K562 (cell line): ENCODE measurements at regions not wholly inside any gene's neighbourhood (a gene's known extent, or its start where the extent isn't known, plus 50 kb on each side); places are given as distances from the start of the nearest gene placed in this dataset.

Experiments
- ATAC-seq: fragments of 200-7000 bp; cut with Tn5 transposase; 3 replicates; pipeline ENCODE4 v1.9.1; 2020; ENCODE audit warnings: moderate library complexity
- BruUV-seq: library from RNA; stranded (reverse); fragments of 400-500 nt; replicated peaks from 2 replicates; lab custom pipeline; 2021; lab: Mats Ljungman, UMichigan
- CTCF ChIA-PET: fragments of 300-600 bp; formaldehyde crosslinking; extraction: SDS; loops from one replicate; lab custom pipeline; 2021; ENCODE audit warnings: low intra/inter-chr PET ratio; lab: Yijun Ruan, JAX
- POLR2A ChIA-PET: fragments of 300-600, 350-650 bp; sonication (Branson Sonifier 250); formaldehyde crosslinking; extraction: SDS; loops from one replicate; lab custom pipeline; 2021; ENCODE audit warnings: antibody characterized with exemption, inconsistent platforms; lab: Yijun Ruan, JAX
- DNase-seq, 4 experiments: peaks; one replicate each; pipeline versions ENCODE4 v3.0.0 to v3.0.0-alpha.2; 2011 to 2018; ENCODE audit warnings: low spot score in 3 of 4, mixed read lengths in 3 of 4; ENCODE audit errors: extremely low read depth in 1 of 4
- FAIRE-seq: peaks from 2 replicates; lab custom pipeline; 2011; peaks lifted over from hg19 to GRCh38; lab: Jason Lieb, UNC
- H2AFZ ChIP-seq: 2 replicates; pipeline ENCODE4 v1.6.0; 2011; ENCODE audit warnings: low read depth, low read length, control low read depth, inconsistent platforms
- H3K27ac ChIP-seq: fragments of 200-600 bp; 3 replicates; pipeline ENCODE4 v1.8.0; 2011; ENCODE audit warnings: low read depth, mild to moderate bottlenecking, control low read depth, inconsistent platforms, low read length, moderate library complexity, mixed read lengths; ENCODE audit errors: extremely low read depth
- H3K27me3 ChIP-seq, 2 experiments: fragments of 300-600 bp in 1 of 2; 2 replicates in 1 of 2; 3 replicates in 1 of 2; pipeline versions ENCODE4 v1.6.0 to v1.8.0; 2011; ENCODE audit warnings: inconsistent platforms in 2 of 2, low read length in 2 of 2, mild to moderate bottlenecking in 1 of 2, mixed read lengths in 1 of 2, moderate library complexity in 1 of 2; ENCODE audit not compliant: control insufficient read depth in 2 of 2, insufficient read depth in 2 of 2
- H3K36me3 ChIP-seq: fragments of 300-600 bp; 3 replicates; pipeline ENCODE4 v1.8.0; 2011; ENCODE audit warnings: mild to moderate bottlenecking, low read length, inconsistent platforms; ENCODE audit not compliant: control insufficient read depth, insufficient read depth
- H3K4me1 ChIP-seq, 2 experiments: fragments of 200-600 bp in 1 of 2; replicated peaks in 1 of 2; 2 replicates in 1 of 2; 3 replicates in 1 of 2; pipeline versions ENCODE4 v1.5.1 to v1.8.0; 2011; ENCODE audit warnings: inconsistent platforms in 2 of 2, low read length in 2 of 2, mild to moderate bottlenecking in 1 of 2, mixed read lengths in 1 of 2, moderate library complexity in 1 of 2; ENCODE audit not compliant: control insufficient read depth in 2 of 2, insufficient read depth in 2 of 2
- H3K4me2 ChIP-seq: 2 replicates; pipeline ENCODE4 v1.6.1; 2011; ENCODE audit warnings: low read length, control low read depth, inconsistent platforms, mixed read lengths; ENCODE audit not compliant: insufficient read depth
- H3K4me3 ChIP-seq: fragments of 200-600 bp; sonication (generic), shearing (Covaris generic); 2 replicates; pipeline ENCODE4 v1.5.1; 2016; ENCODE audit warnings: control low read depth, inconsistent platforms
- H3K79me2 ChIP-seq: fragments of 200-600 bp; 3 replicates; pipeline ENCODE4 v1.8.0; 2011; ENCODE audit warnings: low read length, inconsistent platforms; ENCODE audit not compliant: control insufficient read depth, insufficient read depth
- H3K9ac ChIP-seq, 2 experiments: 2 replicates each; pipeline versions ENCODE4 v1.6.0 to v1.6.1; 2011; ENCODE audit warnings: low read depth in 2 of 2, low read length in 2 of 2, control low read depth in 1 of 2, inconsistent platforms in 1 of 2, mild to moderate bottlenecking in 1 of 2, mixed read lengths in 1 of 2; ENCODE audit not compliant: insufficient read depth in 1 of 2
- H3K9me1 ChIP-seq: one replicate; pipeline ENCODE4 v1.6.0; 2011; ENCODE audit warnings: inconsistent platforms, mild to moderate bottlenecking, low read length, moderate library complexity; ENCODE audit not compliant: control insufficient read depth, insufficient read depth
- H3K9me3 ChIP-seq: replicated peaks from 2 replicates; pipeline ENCODE4 v1.5.1; 2011; ENCODE audit warnings: low read depth, low read length, inconsistent platforms; ENCODE audit not compliant: control insufficient read depth, insufficient read depth
- H4K20me1 ChIP-seq: replicated peaks from 2 replicates; pipeline ENCODE4 v1.6.1; 2011; ENCODE audit warnings: low read length, inconsistent platforms, mixed read lengths; ENCODE audit not compliant: control insufficient read depth, insufficient read depth
- ARID1B ChIP-seq: fragments of 450-650 bp; IDR thresholded peaks from 2 replicates; pipeline ENCODE4 v1.6.1; 2016; ENCODE audit warnings: antibody characterized with exemption, mild to moderate bottlenecking, inconsistent platforms
- BCOR ChIP-seq: fragments of 450-650 bp; IDR thresholded peaks from 2 replicates; pipeline ENCODE4 v1.6.1; 2016
- CEBPB ChIP-seq: fragments of 450-650 bp; IDR thresholded peaks from 2 replicates; pipeline ENCODE4 v1.6.1; 2016; ENCODE audit warnings: missing genetic modification characterization, missing compliant biosample characterization
- CEBPZ ChIP-seq: fragments of 150-350 bp; IDR thresholded peaks from 2 replicates; pipeline ENCODE4 v1.6.1; 2014; ENCODE audit warnings: low read depth, mild to moderate bottlenecking, low read length, borderline replicate concordance
- FOXK1 ChIP-seq: sonication (generic); formaldehyde crosslinking; IDR thresholded peaks from 2 replicates; pipeline ENCODE4 v1.8.0; 2022; ENCODE audit warnings: missing genetic modification reagents, mild to moderate bottlenecking, borderline replicate concordance
- OTX1 ChIP-seq: fragments of 450-650 bp; formaldehyde crosslinking; IDR thresholded peaks from 2 replicates; pipeline ENCODE4 v1.4.0; 2022; ENCODE audit warnings: mild to moderate bottlenecking
- PBX2 ChIP-seq, 2 experiments: IDR thresholded peaks in 1 of 2; conservative IDR thresholded peaks in 1 of 2; 2 replicates each; pipeline ENCODE4 v1.6.1; 2016; ENCODE audit warnings: low read depth in 2 of 2, mild to moderate bottlenecking in 1 of 2, missing compliant biosample characterization in 1 of 2, missing genetic modification characterization in 1 of 2, moderate library complexity in 1 of 2
- POLR2G ChIP-seq: fragments of 200-400 bp; formaldehyde crosslinking; IDR thresholded peaks from 2 replicates; pipeline ENCODE4 v1.6.1; 2017; ENCODE audit warnings: low read depth, mild to moderate bottlenecking, antibody characterized with exemption, low read length, moderate library complexity
- PRMT5 ChIP-seq: sonication (generic); formaldehyde crosslinking; IDR thresholded peaks from 2 replicates; pipeline ENCODE4 v1.5.0; 2020; ENCODE audit warnings: missing genetic modification reagents
- SIN3A ChIP-seq, 2 experiments: fragments of 150-350 bp in 1 of 2; IDR thresholded peaks; 2 replicates each; pipeline ENCODE4 v1.6.1; 2011 to 2016; ENCODE audit warnings: borderline replicate concordance in 2 of 2, low read depth in 2 of 2, low read length in 2 of 2, mild to moderate bottlenecking in 2 of 2, moderate library complexity in 2 of 2; ENCODE audit not compliant: control insufficient read depth in 1 of 2
- SPI1 ChIP-seq: IDR thresholded peaks from 2 replicates; pipeline ENCODE4 v1.6.1; 2011; ENCODE audit warnings: low read depth, low read length, control low read depth, borderline replicate concordance
- SREBF1 ChIP-seq: fragments of 150-350 bp; IDR thresholded peaks from 2 replicates; pipeline ENCODE4 v1.6.1; 2014; ENCODE audit warnings: antibody characterized with exemption, low read depth, low read length, borderline replicate concordance
- TCF7 ChIP-seq: sonication (generic); IDR thresholded peaks from 2 replicates; pipeline ENCODE4 v1.6.1; 2016; ENCODE audit warnings: antibody characterized with exemption, borderline replicate concordance
- ZNF217 ChIP-seq: sonication (generic); formaldehyde crosslinking; IDR thresholded peaks from 2 replicates; pipeline ENCODE4 v1.8.0; 2022; ENCODE audit warnings: mild to moderate bottlenecking, missing genetic modification reagents
- ZNF76 ChIP-seq: fragments of 250-450 bp; sonication (Bioruptor Pico); IDR thresholded peaks from 2 replicates; pipeline ENCODE4 v1.4.0; 2020; ENCODE audit warnings: mild to moderate bottlenecking, moderate library complexity, borderline replicate concordance
- ZNF830 ChIP-seq: fragments of 250-450 bp; sonication (Bioruptor Pico); IDR thresholded peaks from 2 replicates; pipeline ENCODE4 v1.5.0; 2021; ENCODE audit warnings: mild to moderate bottlenecking
- WGBS: fragments of 100-300 bp; shearing (Covaris generic); methylation state at CpG from one replicate; pipeline ENCODE4 v1.1.6; 2016; ENCODE audit warnings: low coverage, mixed read lengths; ENCODE audit not compliant: insufficient coverage; ENCODE audit errors: missing lambda C conversion rate; 5-methylcytosine and 5-hydroxymethylcytosine counted together
- in situ Hi-C: fragments of 300-500 bp; cut with MboI; formaldehyde crosslinking; loops from 4 replicates; pipeline ENCODE4 v1.15.0; 2018; ENCODE audit warnings: inconsistent platforms, mixed read lengths
- intact Hi-C: fragments of 100-400 bp; cut with micrococcal nuclease; formaldehyde crosslinking; loops from 2 replicates; pipeline ENCODE4 v1.14.2; 2022

- no peak for TF ChIP-seq PBX2 (CRISPR knock-in tag; IDR thresholded peaks at IDR 0.05; ENCODE audit: low read depth)
- no peak for TF ChIP-seq PBX2 (tag; conservative IDR thresholded peaks at IDR 0.05; ENCODE audit: low read depth)
- no peak for TF ChIP-seq CEBPB
- TF ChIP-seq SREBF1 = no peak
Observed at GRCh38 chr13:105084931-105085330, 1450.5 kb downstream of the EFNB2 start (continued).

- Histone ChIP-seq H3K4me2 (no peak overlapping the region), H3K79me2 (no peaks in the 10 kb centered on the region), H3K4me1 (no peaks in the 10 kb centered on the region), H3K9me1 (no peaks in the 10 kb centered on the region), H2AFZ (no peak overlapping the region), H4K20me1 (no peaks in the 10 kb centered on the region), H3K9me3 (no peaks in the 10 kb centered on the region), H3K9ac (no peak overlapping the region), H3K4me3 (no peak overlapping the region), H3K27ac (no peak overlapping the region), H3K36me3 (no peaks in the 10 kb centered on the region), H3K27me3 (no peaks in the 10 kb centered on the region)
- BruUV-seq = no TSS peak
- FAIRE-seq (no peak), DNase-seq (no peak), ATAC-seq (no peak)
- in situ Hi-C loops (no loop called here), intact Hi-C loops (no loop called here)
- CTCF ChIA-PET = no interaction called here
- WGBS = 0% methylated on average over 3 of the region's 3 CpGs
- POLR2A ChIA-PET = no interaction called here
- no peak for TF ChIP-seq BCOR
- TF ChIP-seq SPI1 = no peak
- TF ChIP-seq ZNF217 = no peak
- no peak for TF ChIP-seq TCF7
- no peak for TF ChIP-seq ZNF76 (CRISPR knock-in tag)
- TF ChIP-seq ZNF830 (CRISPR knock-in tag) = no peak
- TF ChIP-seq CEBPZ = no peak
- no peak for TF ChIP-seq ARID1B
- TF ChIP-seq SIN3A (IDR thresholded peaks at IDR 0.05; ENCODE audit: borderline replicate concordance in 2 of 2, control insufficient read depth in 1 of 2, low read depth in 2 of 2, low read length in 2 of 2) = no peak
- no peak for TF ChIP-seq OTX1 (CRISPR knock-in tag)
- no peak for TF ChIP-seq SREBF1
- no peak for TF ChIP-seq PRMT5
- no peak for TF ChIP-seq POLR2G
- no peak for TF ChIP-seq FOXK1 (CRISPR knock-in tag)
Observed at GRCh38 chr13:105083992-105084391, 1451.5 kb downstream of the EFNB2 start.
